ENCODE measurements at regions not wholly inside any gene's neighbourhood (a gene's known extent, or its start where the extent isn't known, plus 50 kb on each side); places are given as distances from the start of the nearest gene placed in this dataset.

GRCh38 chr14:61197416-61197815, 83.7 kb downstream of the TMEM30B start:
- H3K9ac ChIP-seq (ENCODE audit: extremely low read depth, low read length, poor library complexity, severe bottlenecking), result no peak overlapping the region
- H3K9me3 Mint-ChIP-seq, result no peaks in the 10 kb centered on the region
- no peak for DNase-seq
- WGBS, 2 experiments (ENCODE audit: insufficient coverage in 1 of 2, insufficient read length in 1 of 2), result 83 to 100% methylated on average over 1 to 4 of the region's 4 CpGs
- H3K27me3 ChIP-seq (ENCODE audit: control insufficient read depth, insufficient read depth, low read length, poor library complexity, severe bottlenecking), result no peaks in the 10 kb centered on the region
- H3K4me3 ChIP-seq (ENCODE audit: low read length), result no peak overlapping the region
- no peaks in the 10 kb centered on the region for H3K4me1 ChIP-seq (ENCODE audit: control insufficient read depth, insufficient read depth, low read length)
- no peak overlapping the region for H3K4me3 Mint-ChIP-seq
- H3K36me3 Mint-ChIP-seq (ENCODE audit: low read depth), result no peaks in the 10 kb centered on the region
- no peaks in the 10 kb centered on the region for H3K27me3 Mint-ChIP-seq (ENCODE audit: insufficient read depth)
- no peak for TF ChIP-seq CTCF (conservative IDR thresholded peaks at IDR 0.05)
- H3K27ac Mint-ChIP-seq, result no peak overlapping the region
- peaks cover 4% of the 10 kb centered on the region for H3K4me1 Mint-ChIP-seq
- H3K27ac ChIP-seq (ENCODE audit: low read depth, low read length), result no peak overlapping the region
- no peaks in the 10 kb centered on the region for H3K9me3 ChIP-seq (ENCODE audit: control insufficient read depth, low read length)
- H3K36me3 ChIP-seq (ENCODE audit: control insufficient read depth, insufficient read depth, low read length), result no peaks in the 10 kb centered on the region

GRCh38 chr14:61196792-61197191, 84.3 kb downstream of the TMEM30B start:
- Mint-ChIP-seq H3K27ac (no peak overlapping the region), H3K4me3 (no peak overlapping the region), H3K4me1 (no peaks in the 10 kb centered on the region), H3K9me3 (no peaks in the 10 kb centered on the region), H3K27me3 (ENCODE audit: insufficient read depth) (no peaks in the 10 kb centered on the region), H3K36me3 (ENCODE audit: low read depth) (no peaks in the 10 kb centered on the region)
- H3K9ac ChIP-seq (ENCODE audit: extremely low read depth, low read length, poor library complexity, severe bottlenecking), result no peak overlapping the region
- peak; percentile 47 for TF ChIP-seq CTCF (conservative IDR thresholded peaks at IDR 0.05)
- DNase-seq, result no peak
- WGBS, 2 experiments (ENCODE audit: insufficient coverage in 1 of 2, insufficient read length in 1 of 2), result 83 to 84% methylated on average over 2 to 3 of the region's 3 CpGs
- H3K9me3 ChIP-seq (ENCODE audit: control insufficient read depth, low read length), result no peaks in the 10 kb centered on the region
- H3K27me3 ChIP-seq (ENCODE audit: control insufficient read depth, insufficient read depth, low read length, poor library complexity, severe bottlenecking), result no peaks in the 10 kb centered on the region
- H3K4me3 ChIP-seq (ENCODE audit: low read length), result no peak overlapping the region
- no peaks in the 10 kb centered on the region for H3K4me1 ChIP-seq (ENCODE audit: control insufficient read depth, insufficient read depth, low read length)
- no peaks in the 10 kb centered on the region for H3K36me3 ChIP-seq (ENCODE audit: control insufficient read depth, insufficient read depth, low read length)
- no peak overlapping the region for H3K27ac ChIP-seq (ENCODE audit: low read depth, low read length)

GRCh38 chr14:61196034-61196433, 85.1 kb downstream of the TMEM30B start:
- H3K4me3 Mint-ChIP-seq, result no peak overlapping the region
- H3K27ac Mint-ChIP-seq, result no peak overlapping the region
- 87 to 89% methylated on average over 2 of the region's 2 CpGs for WGBS, 2 experiments (ENCODE audit: insufficient coverage in 1 of 2, insufficient read length in 1 of 2)
- H3K4me1 ChIP-seq (ENCODE audit: control insufficient read depth, insufficient read depth, low read length), result no peaks in the 10 kb centered on the region
- H3K4me1 Mint-ChIP-seq, result no peaks in the 10 kb centered on the region
- peak; percentile 24 for TF ChIP-seq CTCF (conservative IDR thresholded peaks at IDR 0.05)
- H3K9me3 ChIP-seq (ENCODE audit: control insufficient read depth, low read length), result no peaks in the 10 kb centered on the region
- H3K27me3 ChIP-seq (ENCODE audit: control insufficient read depth, insufficient read depth, low read length, poor library complexity, severe bottlenecking), result no peaks in the 10 kb centered on the region
- no peak for DNase-seq
- H3K9ac ChIP-seq (ENCODE audit: extremely low read depth, low read length, poor library complexity, severe bottlenecking), result no peak overlapping the region
- peaks cover 4% of the 10 kb centered on the region for H3K27me3 Mint-ChIP-seq (ENCODE audit: insufficient read depth)
- H3K9me3 Mint-ChIP-seq, result no peaks in the 10 kb centered on the region
- no peak overlapping the region for H3K4me3 ChIP-seq (ENCODE audit: low read length)
- H3K36me3 Mint-ChIP-seq (ENCODE audit: low read depth), result no peaks in the 10 kb centered on the region
- no peaks in the 10 kb centered on the region for H3K36me3 ChIP-seq (ENCODE audit: control insufficient read depth, insufficient read depth, low read length)
- H3K27ac ChIP-seq (ENCODE audit: low read depth, low read length), result no peak overlapping the region
